HEK293 (cell line): ENCODE measurements at regions not wholly inside any gene's neighbourhood (a gene's known extent, or its start where the extent isn't known, plus 50 kb on each side); places are given as distances from the start of the nearest gene placed in this dataset.

Experiments
- CTCF ChIA-PET: fragments of 350-600 bp; formaldehyde crosslinking; extraction: SDS; loops from one replicate; lab custom pipeline; 2021; ENCODE audit warnings: antibody characterized with exemption; lab: Yijun Ruan, JAX
- POLR2A ChIA-PET: fragments of 300-600 bp; formaldehyde crosslinking; extraction: SDS; loops from one replicate; lab custom pipeline; 2020; ENCODE audit warnings: antibody characterized with exemption, inconsistent platforms; lab: Yijun Ruan, JAX
- H3K27ac ChIP-seq: fragments of 200-500 bp; sonication (Bioruptor generic); 2 replicates; pipeline ENCODE4 v1.5.1; 2014; ENCODE audit warnings: low read depth, low read length, control low read depth, inconsistent platforms; ENCODE audit errors: extremely low read depth
- H3K36me3 ChIP-seq, 2 experiments: fragments of 200-500 bp in 1 of 2; sonication (Bioruptor generic) in 1 of 2; 1 replicate in 1 of 2; 2 replicates in 1 of 2; pipeline ENCODE4 v1.5.1; 2014 to 2017; ENCODE audit warnings: inconsistent platforms in 2 of 2, low read length in 2 of 2; ENCODE audit not compliant: control insufficient read depth in 2 of 2, insufficient read depth in 1 of 2
- H3K4me1 ChIP-seq: fragments of 200-500 bp; sonication (Bioruptor generic); 2 replicates; pipeline ENCODE4 v1.5.1; 2014; ENCODE audit warnings: mild to moderate bottlenecking, low read length, inconsistent platforms; ENCODE audit not compliant: control insufficient read depth, insufficient read depth
- H3K4me3 ChIP-seq: 2 replicates; pipeline ENCODE4 v1.5.1; 2011; ENCODE audit warnings: low read depth, mild to moderate bottlenecking, control low read depth, low read length, moderate library complexity
- H3K9me3 ChIP-seq: fragments of 200-500 bp; sonication (Bioruptor generic); 2 replicates; pipeline ENCODE4 v1.5.1; 2014; ENCODE audit warnings: low read depth, low read length, inconsistent platforms; ENCODE audit not compliant: control insufficient read depth, insufficient read depth
- BCL11B ChIP-seq: fragments of 450-650 bp; formaldehyde crosslinking; IDR thresholded peaks from 2 replicates; pipeline ENCODE4 v1.5.1; 2016; ENCODE audit warnings: low read depth, missing biosample characterization, missing genetic modification characterization
- GLIS2 ChIP-seq: fragments of 450-650 bp; formaldehyde crosslinking; IDR thresholded peaks from 2 replicates; pipeline ENCODE4 v1.5.1; 2016; ENCODE audit warnings: missing biosample characterization, missing genetic modification characterization
- KLF1 ChIP-seq: fragments of 450-650 bp; formaldehyde crosslinking; IDR thresholded peaks from 2 replicates; pipeline ENCODE4 v1.5.1; 2016; ENCODE audit warnings: missing biosample characterization, missing genetic modification characterization
- KLF9 ChIP-seq: fragments of 450-650 bp; formaldehyde crosslinking; IDR thresholded peaks from 2 replicates; pipeline ENCODE4 v1.5.1; 2016; ENCODE audit warnings: missing biosample characterization, missing genetic modification characterization, low read depth
- MEIS1 ChIP-seq: sonication (generic); formaldehyde crosslinking; IDR thresholded peaks from 2 replicates; pipeline ENCODE4 v1.8.1; 2022; ENCODE audit warnings: missing genetic modification reagents, mild to moderate bottlenecking, borderline replicate concordance
- MYNN ChIP-seq: fragments of 450-650 bp; formaldehyde crosslinking; IDR thresholded peaks from 2 replicates; pipeline ENCODE4 v1.5.1; 2016; ENCODE audit warnings: missing biosample characterization, missing genetic modification characterization, borderline replicate concordance
- PRDM1 ChIP-seq: fragments of 450-650 bp; formaldehyde crosslinking; IDR thresholded peaks from 2 replicates; pipeline ENCODE4; 2016; ENCODE audit warnings: missing biosample characterization, missing genetic modification characterization
- RBAK ChIP-seq: fragments of 450-650 bp; formaldehyde crosslinking; IDR thresholded peaks from 2 replicates; pipeline ENCODE4 v1.5.1; 2016; ENCODE audit warnings: missing biosample characterization, missing genetic modification characterization
- SP2 ChIP-seq: fragments of 450-650 bp; formaldehyde crosslinking; IDR thresholded peaks from 2 replicates; pipeline ENCODE4 v1.5.1; 2016; ENCODE audit warnings: missing biosample characterization, missing genetic modification characterization
- SP3 ChIP-seq: fragments of 450-650 bp; formaldehyde crosslinking; IDR thresholded peaks from 2 replicates; pipeline ENCODE4 v1.5.1; 2016; ENCODE audit warnings: missing biosample characterization, missing genetic modification characterization
- ZBTB11 ChIP-seq: fragments of 450-650 bp; formaldehyde crosslinking; conservative IDR thresholded peaks from 2 replicates; pipeline ENCODE4 v1.5.1; 2016; ENCODE audit warnings: low read depth, missing biosample characterization, missing genetic modification characterization
- ZBTB20 ChIP-seq: fragments of 450-650 bp; formaldehyde crosslinking; IDR thresholded peaks from 2 replicates; pipeline ENCODE4 v1.5.1; 2016; ENCODE audit warnings: missing biosample characterization, missing genetic modification characterization
- ZBTB44 ChIP-seq: fragments of 450-650 bp; IDR thresholded peaks from 2 replicates; pipeline ENCODE4 v1.5.1; 2018; ENCODE audit warnings: missing biosample characterization, mild to moderate bottlenecking, missing genetic modification characterization
- ZBTB8A ChIP-seq: fragments of 450-650 bp; formaldehyde crosslinking; IDR thresholded peaks from 2 replicates; pipeline ENCODE4 v1.5.1; 2016; ENCODE audit warnings: missing biosample characterization, missing genetic modification characterization
- ZFHX2 ChIP-seq: fragments of 450-650 bp; formaldehyde crosslinking; conservative IDR thresholded peaks from 2 replicates; pipeline ENCODE4 v1.5.1; 2016; ENCODE audit warnings: missing biosample characterization, missing genetic modification characterization
- ZFP69B ChIP-seq: fragments of 450-650 bp; formaldehyde crosslinking; IDR thresholded peaks from 2 replicates; pipeline ENCODE4 v1.5.1; 2016; ENCODE audit warnings: missing biosample characterization, missing genetic modification characterization
- ZNF112 ChIP-seq: fragments of 450-650 bp; formaldehyde crosslinking; IDR thresholded peaks from 2 replicates; pipeline ENCODE4 v1.5.0; 2017; ENCODE audit warnings: missing biosample characterization, missing genetic modification characterization
- ZNF146 ChIP-seq: fragments of 450-650 bp; formaldehyde crosslinking; IDR thresholded peaks from 2 replicates; pipeline ENCODE4 v1.5.1; 2016; ENCODE audit warnings: missing biosample characterization, missing genetic modification characterization
- ZNF155 ChIP-seq: fragments of 450-650 bp; formaldehyde crosslinking; IDR thresholded peaks from 2 replicates; pipeline ENCODE4 v1.5.1; 2016; ENCODE audit warnings: missing biosample characterization, missing genetic modification characterization
- ZNF23 ChIP-seq: fragments of 450-650 bp; formaldehyde crosslinking; IDR thresholded peaks from 2 replicates; pipeline ENCODE4 v1.5.1; 2016; ENCODE audit warnings: missing biosample characterization, missing genetic modification characterization, borderline replicate concordance
- ZNF24 ChIP-seq: fragments of 450-650 bp; formaldehyde crosslinking; IDR thresholded peaks from 2 replicates; pipeline ENCODE4 v1.5.1; 2016; ENCODE audit warnings: missing biosample characterization, missing genetic modification characterization
- ZNF26 ChIP-seq: fragments of 450-650 bp; formaldehyde crosslinking; IDR thresholded peaks from 2 replicates; pipeline ENCODE4 v1.5.1; 2016; ENCODE audit warnings: missing biosample characterization, missing genetic modification characterization
- ZNF324 ChIP-seq: fragments of 450-650 bp; formaldehyde crosslinking; IDR thresholded peaks from 2 replicates; pipeline ENCODE4 v1.5.1; 2016; ENCODE audit warnings: missing biosample characterization, missing genetic modification characterization
- ZNF341 ChIP-seq: fragments of 450-650 bp; formaldehyde crosslinking; IDR thresholded peaks from 2 replicates; pipeline ENCODE4; 2016; ENCODE audit warnings: low read depth, missing biosample characterization, missing genetic modification characterization
- ZNF473 ChIP-seq: fragments of 450-650 bp; formaldehyde crosslinking; IDR thresholded peaks from 2 replicates; pipeline ENCODE4 v1.5.1; 2017; ENCODE audit warnings: missing biosample characterization, missing genetic modification characterization
- ZNF514 ChIP-seq: fragments of 450-650 bp; formaldehyde crosslinking; IDR thresholded peaks from 2 replicates; pipeline ENCODE4 v1.5.1; 2016; ENCODE audit warnings: missing biosample characterization, missing genetic modification characterization
- ZNF521 ChIP-seq: fragments of 450-650 bp; formaldehyde crosslinking; IDR thresholded peaks from 2 replicates; pipeline ENCODE4 v1.5.1; 2017; ENCODE audit warnings: missing biosample characterization, mild to moderate bottlenecking, missing genetic modification characterization
- ZNF596 ChIP-seq: fragments of 450-650 bp; IDR thresholded peaks from 2 replicates; pipeline ENCODE4 v1.5.0; 2018; ENCODE audit warnings: missing biosample characterization, mild to moderate bottlenecking, missing genetic modification characterization, moderate library complexity
- ZNF768 ChIP-seq: fragments of 450-650 bp; formaldehyde crosslinking; IDR thresholded peaks from 2 replicates; pipeline ENCODE4 v1.5.1; 2018; ENCODE audit warnings: missing biosample characterization, mild to moderate bottlenecking, missing genetic modification characterization
- ZNF776 ChIP-seq: fragments of 450-650 bp; formaldehyde crosslinking; IDR thresholded peaks from 2 replicates; pipeline ENCODE4 v1.5.0; 2017; ENCODE audit warnings: missing biosample characterization, missing genetic modification characterization, borderline replicate concordance
- ZSCAN18 ChIP-seq: fragments of 450-650 bp; formaldehyde crosslinking; IDR thresholded peaks from 2 replicates; pipeline ENCODE4 v1.5.1; 2016; ENCODE audit warnings: missing biosample characterization, missing genetic modification characterization
- ZSCAN30 ChIP-seq: fragments of 450-650 bp; IDR thresholded peaks from 2 replicates; pipeline ENCODE4 v1.5.1; 2018; ENCODE audit warnings: missing biosample characterization, mild to moderate bottlenecking, missing genetic modification characterization, moderate library complexity

- no peak overlapping the region for H3K27ac ChIP-seq
- ChIA-PET CTCF (no interaction called here), POLR2A (no interaction called here)
- no peaks in the 10 kb centered on the region for H3K9me3 ChIP-seq
- H3K4me3 ChIP-seq, result no peak overlapping the region
- H3K4me1 ChIP-seq, result no peaks in the 10 kb centered on the region
- no peak for TF ChIP-seq ZNF341
- TF ChIP-seq ZNF596 (tag by site-specific recombination), result no peak
- TF ChIP-seq ZBTB20 (tag by site-specific recombination), result no peak
- no peak for TF ChIP-seq SP2 (tag by site-specific recombination)
- no peak for TF ChIP-seq MEIS1 (CRISPR knock-in tag)
- TF ChIP-seq ZNF521, result no peak
- TF ChIP-seq ZNF155, result no peak
- no peak for TF ChIP-seq ZNF768
- TF ChIP-seq GLIS2 (tag by site-specific recombination), result no peak
- no peak for TF ChIP-seq ZFHX2 (tag by site-specific recombination)
- TF ChIP-seq ZNF514 (tag by site-specific recombination), result no peak
- no peak for TF ChIP-seq ZNF23 (tag by site-specific recombination)
- TF ChIP-seq ZSCAN18 (tag by site-specific recombination), result no peak
- TF ChIP-seq ZNF324 (tag by site-specific recombination), result no peak
- TF ChIP-seq ZFP69B (tag by site-specific recombination), result no peak
- TF ChIP-seq ZSCAN30 (tag by site-specific recombination), result no peak
- no peaks in the 10 kb centered on the region for H3K36me3 ChIP-seq
Measured at GRCh38 chr15:45906230-45906629, 271.4 kb downstream of the SQOR start.

- ChIA-PET CTCF (no interaction called here), POLR2A (no interaction called here)
- no peaks in the 10 kb centered on the region for H3K36me3 ChIP-seq
- no peak for TF ChIP-seq ZNF776 (tag by site-specific recombination)
- TF ChIP-seq SP3 (tag by site-specific recombination), result no peak
- TF ChIP-seq ZNF112 (tag by site-specific recombination), result no peak
- no peak for TF ChIP-seq RBAK (tag by site-specific recombination)
- no peak for TF ChIP-seq ZNF26 (tag by site-specific recombination)
- TF ChIP-seq ZNF473 (tag by site-specific recombination), result no peak
- TF ChIP-seq MYNN (tag by site-specific recombination), result no peak
- no peak for TF ChIP-seq ZBTB11 (tag by site-specific recombination)
- TF ChIP-seq BCL11B (tag by site-specific recombination), result no peak
- TF ChIP-seq KLF1 (tag by site-specific recombination), result no peak
- no peak for TF ChIP-seq PRDM1 (tag by site-specific recombination)
- no peak for TF ChIP-seq ZNF146
- TF ChIP-seq SP2 (tag by site-specific recombination), result no peak
- TF ChIP-seq ZBTB8A (tag by site-specific recombination), result no peak
- TF ChIP-seq KLF9, result no peak
- no peak for TF ChIP-seq ZNF24 (tag by site-specific recombination)
- TF ChIP-seq ZBTB44, result no peak
Measured at GRCh38 chr15:45910671-45911070, 275.8 kb downstream of the SQOR start.

More at GRCh38 chr15:45910671-45911070, 275.8 kb downstream of the SQOR start:
- Histone ChIP-seq H3K4me1 (no peaks in the 10 kb centered on the region), H3K4me3 (no peak overlapping the region), H3K27ac (no peak overlapping the region), H3K9me3 (no peaks in the 10 kb centered on the region)
